CD14-positive monocyte (primary cell): ENCODE measurements at regions not wholly inside any gene's neighbourhood (a gene's known extent, or its start where the extent isn't known, plus 50 kb on each side); places are given as distances from the start of the nearest gene placed in this dataset.

ENCODE experiments used
- DNase-seq, 3 donors: peaks; one replicate each; pipeline ENCODE4 v3.0.0-alpha.2; 2011 to 2022
- H2AFZ ChIP-seq: 2 replicates; pipeline ENCODE4 v1.6.0; 2012; ENCODE audit warnings: mild to moderate bottlenecking, low read depth, low read length, inconsistent platforms; ENCODE audit not compliant: insufficient read depth, poor library complexity, severe bottlenecking
- H3K27ac ChIP-seq, 2 donors: 1 replicate in 1 of 2; 2 replicates in 1 of 2; pipeline ENCODE4 v1.5.1; 2012 to 2013; ENCODE audit warnings: low read length in 2 of 2, control low read depth in 1 of 2, inconsistent platforms in 1 of 2, low read depth in 1 of 2, mild to moderate bottlenecking in 1 of 2
- H3K27me3 ChIP-seq, 2 donors: one replicate each; pipeline versions ENCODE4 v1.6.0 to v1.6.1; 2011 to 2013; ENCODE audit warnings: low read length in 2 of 2; ENCODE audit not compliant: control insufficient read depth in 2 of 2, insufficient read depth in 2 of 2
- H3K36me3 ChIP-seq, 2 donors: replicated peaks in 1 of 2; 1 replicate in 1 of 2; 2 replicates in 1 of 2; pipeline versions ENCODE4 v1.5.1 to v1.6.1; 2012 to 2013; ENCODE audit warnings: low read length in 2 of 2, control low read depth in 1 of 2, inconsistent platforms in 1 of 2, mild to moderate bottlenecking in 1 of 2; ENCODE audit not compliant: insufficient read depth in 2 of 2, control insufficient read depth in 1 of 2
- H3K4me1 ChIP-seq, 2 donors: 1 replicate in 1 of 2; 2 replicates in 1 of 2; pipeline versions ENCODE4 v1.5.1 to v1.6.1; 2012 to 2013; ENCODE audit warnings: low read length in 2 of 2, control low read depth in 1 of 2, inconsistent platforms in 1 of 2, mild to moderate bottlenecking in 1 of 2, moderate library complexity in 1 of 2; ENCODE audit not compliant: insufficient read depth in 2 of 2, control insufficient read depth in 1 of 2
- H3K4me2 ChIP-seq: replicated peaks from 2 replicates; pipeline ENCODE3; 2012; ENCODE audit warnings: low read length, moderate library complexity, mild to moderate bottlenecking; ENCODE audit not compliant: poor library complexity, severe bottlenecking; ENCODE audit errors: extremely low read depth
- H3K4me3 ChIP-seq, 3 experiments: fragments of 200-600 bp in 1 of 3; sonication (generic) in 1 of 3; replicated peaks in 1 of 3; 1 replicate in 2 of 3; 2 replicates in 1 of 3; pipeline ENCODE4 v1.5.1; 2011 to 2013; ENCODE audit warnings: low read length in 3 of 3, mild to moderate bottlenecking in 3 of 3, control low read depth in 2 of 3, low read depth in 2 of 3, inconsistent platforms in 1 of 3, moderate library complexity in 1 of 3
- H3K79me2 ChIP-seq: 2 replicates; pipeline ENCODE4 v1.6.0; 2012; ENCODE audit warnings: mild to moderate bottlenecking, control low read depth, inconsistent platforms, low read length, moderate library complexity; ENCODE audit not compliant: insufficient read depth
- H3K9ac ChIP-seq: 2 replicates; pipeline ENCODE4 v1.6.0; 2017; ENCODE audit warnings: low read length, mild to moderate bottlenecking; ENCODE audit not compliant: insufficient read depth, poor library complexity, severe bottlenecking
- H3K9me3 ChIP-seq, 2 donors: replicated peaks in 1 of 2; 1 replicate in 1 of 2; 2 replicates in 1 of 2; pipeline versions ENCODE4 v1.5.1 to v1.6.1; 2012 to 2013; ENCODE audit warnings: low read length in 2 of 2, control low read depth in 1 of 2; ENCODE audit not compliant: control insufficient read depth in 1 of 2, insufficient read depth in 1 of 2
- H4K20me1 ChIP-seq: 2 replicates; pipeline ENCODE4 v1.6.0; 2012; ENCODE audit warnings: mild to moderate bottlenecking, low read length, control low read depth, moderate library complexity; ENCODE audit not compliant: insufficient read depth
- H3K27ac Mint-ChIP-seq, 7 donors: one replicate each; pipeline ENCODE4 v1.8.0; 2020; ENCODE audit warnings: mild to moderate bottlenecking in 7 of 7, mixed read lengths in 7 of 7, moderate library complexity in 6 of 7, inconsistent platforms in 2 of 7
- H3K27me3 Mint-ChIP-seq, 3 donors: one replicate each; pipeline ENCODE4 v1.8.0; 2021 to 2022; ENCODE audit warnings: low read depth in 3 of 3, mild to moderate bottlenecking in 3 of 3, mixed read lengths in 3 of 3, moderate library complexity in 3 of 3, inconsistent platforms in 1 of 3
- H3K36me3 Mint-ChIP-seq, 2 donors: one replicate each; pipeline ENCODE4 v1.8.0; 2020; ENCODE audit warnings: mixed read lengths in 2 of 2, inconsistent platforms in 1 of 2, mild to moderate bottlenecking in 1 of 2
- H3K4me1 Mint-ChIP-seq: one replicate; pipeline ENCODE4 v1.8.0; 2020; ENCODE audit warnings: mild to moderate bottlenecking, mixed read lengths
- H3K4me3 Mint-ChIP-seq, 2 donors: one replicate each; pipeline ENCODE4 v1.8.0; 2020; ENCODE audit warnings: mild to moderate bottlenecking in 2 of 2, mixed read lengths in 2 of 2, moderate library complexity in 1 of 2
- H3K9me3 Mint-ChIP-seq, 7 donors: one replicate each; pipeline ENCODE4 v1.8.0; 2020 to 2022; ENCODE audit warnings: mixed read lengths in 7 of 7, mild to moderate bottlenecking in 6 of 7, moderate library complexity in 6 of 7, inconsistent platforms in 2 of 7
- WGBS: methylation state at CpG from one replicate; pipeline ENCODE4 v1.1.5; 2013; ENCODE audit warnings: missing lambda C conversion rate; ENCODE audit not compliant: insufficient coverage; 5-methylcytosine and 5-hydroxymethylcytosine counted together
- intact Hi-C, 2 donors: fragments of 100-400 bp; cut with micrococcal nuclease; formaldehyde crosslinking; loops; one replicate each; pipeline versions ENCODE4 v1.15.0 to v1.15.1; 2023
- TF ChIP-seq, protein P1 (sequence below): fragments of 200-600 bp; IDR thresholded peaks from one replicate; pipeline ENCODE4 v1.8.0; 2022; ENCODE audit warnings: antibody characterized with exemption, mild to moderate bottlenecking

DNA sequence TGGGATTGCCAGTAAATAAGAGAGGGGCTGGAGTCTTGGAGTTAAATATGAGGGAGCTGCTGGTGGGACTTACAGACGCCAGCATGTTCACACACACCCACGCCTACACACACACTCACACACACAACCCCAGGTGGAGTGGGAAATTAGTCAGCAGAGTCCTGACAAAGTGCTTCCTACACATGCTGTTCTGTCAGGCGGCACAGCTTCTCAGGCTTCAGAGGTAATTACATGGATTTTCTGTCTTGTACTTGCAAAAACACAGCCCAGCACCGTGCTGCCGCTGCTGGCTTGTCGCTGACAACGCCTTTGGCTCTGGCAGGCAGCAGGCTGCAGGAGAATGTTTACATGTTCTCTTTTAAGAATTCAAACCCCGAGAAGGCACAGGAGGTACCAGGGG is 1186.3 kb upstream of the CELF4 start:
- Mint-ChIP-seq H3K9me3 (peaks cover 0 to 10% (median 7%) of the 10 kb centered on the region in 7 donors), H3K27me3 (no peaks in the 10 kb centered on the region), H3K4me3 (no peak overlapping the region), H3K4me1 (peaks cover 2% of the 10 kb centered on the region), H3K27ac (no peak overlapping the region), H3K36me3 (no peaks in the 10 kb centered on the region)
- Histone ChIP-seq H2AFZ (no peak overlapping the region), H3K9ac (no peak overlapping the region), H3K9me3 (peaks cover 0 to 7% of the 10 kb centered on the region in 2 donors), H3K4me2 (no peak overlapping the region), H3K36me3 (no peaks in the 10 kb centered on the region), H3K79me2 (no peaks in the 10 kb centered on the region), H4K20me1 (no peaks in the 10 kb centered on the region), H3K27me3 (no peaks in the 10 kb centered on the region), H3K27ac (no peak overlapping the region), H3K4me1 (no peaks in the 10 kb centered on the region), H3K4me3 (no peak overlapping the region)
- intact Hi-C loops = no loop called here
- 75% methylated on average over 5 of the region's 8 CpGs for WGBS
- DNase-seq = no peak
- TF ChIP-seq, protein P1, sequence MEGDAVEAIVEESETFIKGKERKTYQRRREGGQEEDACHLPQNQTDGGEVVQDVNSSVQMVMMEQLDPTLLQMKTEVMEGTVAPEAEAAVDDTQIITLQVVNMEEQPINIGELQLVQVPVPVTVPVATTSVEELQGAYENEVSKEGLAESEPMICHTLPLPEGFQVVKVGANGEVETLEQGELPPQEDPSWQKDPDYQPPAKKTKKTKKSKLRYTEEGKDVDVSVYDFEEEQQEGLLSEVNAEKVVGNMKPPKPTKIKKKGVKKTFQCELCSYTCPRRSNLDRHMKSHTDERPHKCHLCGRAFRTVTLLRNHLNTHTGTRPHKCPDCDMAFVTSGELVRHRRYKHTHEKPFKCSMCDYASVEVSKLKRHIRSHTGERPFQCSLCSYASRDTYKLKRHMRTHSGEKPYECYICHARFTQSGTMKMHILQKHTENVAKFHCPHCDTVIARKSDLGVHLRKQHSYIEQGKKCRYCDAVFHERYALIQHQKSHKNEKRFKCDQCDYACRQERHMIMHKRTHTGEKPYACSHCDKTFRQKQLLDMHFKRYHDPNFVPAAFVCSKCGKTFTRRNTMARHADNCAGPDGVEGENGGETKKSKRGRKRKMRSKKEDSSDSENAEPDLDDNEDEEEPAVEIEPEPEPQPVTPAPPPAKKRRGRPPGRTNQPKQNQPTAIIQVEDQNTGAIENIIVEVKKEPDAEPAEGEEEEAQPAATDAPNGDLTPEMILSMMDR = no peak

DNA sequence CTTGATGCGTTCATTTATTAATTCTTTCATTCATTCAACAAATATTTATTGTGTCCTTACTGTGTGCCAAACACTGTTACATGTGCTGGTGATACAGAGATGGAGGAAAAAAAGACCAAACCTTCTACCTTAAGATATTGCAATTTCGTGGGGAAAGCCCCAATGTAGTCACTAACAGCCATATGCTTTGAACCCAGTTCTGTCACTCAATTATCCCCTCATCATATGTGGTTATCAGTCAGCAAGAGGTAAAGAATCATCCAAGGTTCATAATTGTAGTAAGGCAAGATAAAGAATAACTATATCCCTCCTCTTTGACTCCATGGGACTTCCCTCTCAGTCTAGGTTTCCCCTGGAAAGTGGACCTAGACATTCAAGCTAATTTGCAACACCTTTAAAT is 1185.6 kb upstream of the CELF4 start:
- WGBS = no CpG with 5 or more reads among the region's 2 CpGs
- Mint-ChIP-seq H3K36me3 (no peaks in the 10 kb centered on the region), H3K27ac (no peak overlapping the region), H3K4me1 (peaks cover 2% of the 10 kb centered on the region), H3K9me3 (peaks cover 0 to 8% (median 7%) of the 10 kb centered on the region in 7 donors), H3K27me3 (no peaks in the 10 kb centered on the region), H3K4me3 (no peak overlapping the region)
- Histone ChIP-seq H4K20me1 (no peaks in the 10 kb centered on the region), H3K9ac (no peak overlapping the region), H3K27me3 (no peaks in the 10 kb centered on the region), H3K79me2 (no peaks in the 10 kb centered on the region), H3K4me1 (no peaks in the 10 kb centered on the region), H2AFZ (no peak overlapping the region), H3K4me2 (no peak overlapping the region), H3K4me3 (no peak overlapping the region), H3K9me3 (peaks cover 0 to 7% of the 10 kb centered on the region in 2 donors), H3K27ac (no peak overlapping the region), H3K36me3 (no peaks in the 10 kb centered on the region)
- DNase-seq = no peak
- intact Hi-C loops = no loop called here
- TF ChIP-seq, protein P1 = no peak
